ENCODE measurements at regions not wholly inside any gene's neighbourhood (a gene's known extent, or its start where the extent isn't known, plus 50 kb on each side); places are given as distances from the start of the nearest gene placed in this dataset.

DNA sequence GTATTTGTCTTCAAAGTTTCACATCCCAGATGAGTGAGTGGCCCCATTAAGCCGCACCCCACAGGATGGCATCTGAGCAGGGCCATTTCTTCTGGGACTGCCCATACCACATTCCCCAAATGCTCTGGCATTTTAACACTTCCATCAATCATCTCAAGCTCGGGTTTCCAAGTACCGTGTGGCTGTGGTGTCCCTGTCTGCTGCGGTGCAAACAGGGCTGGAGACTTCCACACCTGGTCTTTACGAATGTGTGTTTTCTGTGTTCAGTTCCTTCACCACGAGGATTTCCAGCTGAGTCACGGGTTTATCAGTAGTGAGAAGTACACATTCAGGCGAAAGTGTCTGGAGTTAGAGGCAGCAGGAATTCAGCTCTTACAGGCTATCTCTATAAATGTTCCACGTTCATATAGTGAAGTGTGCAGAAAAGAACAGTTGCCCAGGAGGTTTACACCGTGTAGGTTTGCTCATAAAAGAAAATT is 195.2 kb downstream of the RHOU start:
- DNase-seq (ENCODE audit: low spot score in 2 of 2) (no peak), ATAC-seq (replicated peaks; ENCODE audit: extremely low read depth, poor library complexity, severe bottlenecking) (no peak)
- Mint-ChIP-seq H3K27me3 (no peaks in the 10 kb centered on the region), H3K9me3 (no peaks in the 10 kb centered on the region), H3K4me1 (no peaks in the 10 kb centered on the region), H3K4me3 (no peak overlapping the region), H3K27ac (ENCODE audit: low read depth) (no peak overlapping the region), H3K36me3 (ENCODE audit: insufficient read depth) (peaks cover 2% of the 10 kb centered on the region)

DNA sequence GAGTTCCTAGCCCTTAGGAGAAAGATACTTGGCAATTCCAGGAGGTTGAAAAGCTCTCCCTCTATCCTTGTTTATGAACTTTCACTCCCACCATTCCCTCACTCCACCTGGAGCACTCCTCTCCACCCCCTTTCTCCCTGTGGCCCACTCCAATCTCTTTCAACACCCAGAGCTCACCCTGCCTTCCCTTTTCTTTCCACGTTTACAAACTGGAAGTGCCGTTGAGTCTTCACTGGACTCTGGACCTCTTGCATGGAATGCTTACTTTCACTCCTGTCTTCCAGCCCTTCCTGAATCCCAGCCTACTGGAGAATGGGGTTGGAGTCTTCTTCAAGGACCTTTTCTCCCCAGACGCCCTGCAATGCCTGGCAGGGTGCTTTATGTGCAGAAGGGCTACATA is 198.5 kb downstream of the RHOU start:
- H3K27ac Mint-ChIP-seq (ENCODE audit: low read depth) = no peak overlapping the region
- H3K4me1 Mint-ChIP-seq = peaks cover 8% of the 10 kb centered on the region
- ATAC-seq (replicated peaks; ENCODE audit: extremely low read depth, poor library complexity, severe bottlenecking) = no peak
- H3K9me3 Mint-ChIP-seq = no peaks in the 10 kb centered on the region
- DNase-seq (ENCODE audit: low spot score in 2 of 2) = no peak
- H3K4me3 Mint-ChIP-seq = no peak overlapping the region
- H3K27me3 Mint-ChIP-seq = no peaks in the 10 kb centered on the region
- no peaks in the 10 kb centered on the region for H3K36me3 Mint-ChIP-seq (ENCODE audit: insufficient read depth)

DNA sequence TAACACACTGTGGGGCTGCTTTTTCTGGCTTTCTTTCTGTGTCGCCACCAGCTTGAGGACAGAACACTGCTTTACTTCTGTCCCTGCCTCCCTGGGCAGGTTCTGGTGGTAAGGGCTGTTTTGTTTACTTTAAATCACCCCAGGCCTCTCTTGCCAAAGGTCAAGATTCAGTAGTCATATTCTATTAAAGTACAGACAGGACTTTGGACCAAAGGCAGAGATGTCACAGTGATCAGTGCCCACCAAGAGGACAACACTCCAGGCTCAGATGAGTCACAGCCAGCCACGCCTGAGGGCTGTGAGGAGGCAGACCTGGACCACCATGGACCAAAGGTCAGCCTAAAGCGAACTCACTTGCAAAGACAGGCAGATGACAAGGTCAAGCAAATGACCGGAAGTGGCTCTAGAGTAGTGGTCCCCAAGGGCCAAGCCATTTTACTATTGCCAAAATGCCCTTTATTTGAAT is 200.0 kb downstream of the RHOU start:
- no peak for DNase-seq (ENCODE audit: low spot score in 2 of 2)
- no peaks in the 10 kb centered on the region for H3K27me3 Mint-ChIP-seq
- no peak overlapping the region for H3K27ac Mint-ChIP-seq (ENCODE audit: low read depth)
- ATAC-seq (replicated peaks; ENCODE audit: extremely low read depth, poor library complexity, severe bottlenecking) = no peak
- H3K36me3 Mint-ChIP-seq (ENCODE audit: insufficient read depth) = no peaks in the 10 kb centered on the region
- H3K9me3 Mint-ChIP-seq = no peaks in the 10 kb centered on the region
- H3K4me1 Mint-ChIP-seq = peaks cover 8% of the 10 kb centered on the region
- H3K4me3 Mint-ChIP-seq = no peak overlapping the region

DNA sequence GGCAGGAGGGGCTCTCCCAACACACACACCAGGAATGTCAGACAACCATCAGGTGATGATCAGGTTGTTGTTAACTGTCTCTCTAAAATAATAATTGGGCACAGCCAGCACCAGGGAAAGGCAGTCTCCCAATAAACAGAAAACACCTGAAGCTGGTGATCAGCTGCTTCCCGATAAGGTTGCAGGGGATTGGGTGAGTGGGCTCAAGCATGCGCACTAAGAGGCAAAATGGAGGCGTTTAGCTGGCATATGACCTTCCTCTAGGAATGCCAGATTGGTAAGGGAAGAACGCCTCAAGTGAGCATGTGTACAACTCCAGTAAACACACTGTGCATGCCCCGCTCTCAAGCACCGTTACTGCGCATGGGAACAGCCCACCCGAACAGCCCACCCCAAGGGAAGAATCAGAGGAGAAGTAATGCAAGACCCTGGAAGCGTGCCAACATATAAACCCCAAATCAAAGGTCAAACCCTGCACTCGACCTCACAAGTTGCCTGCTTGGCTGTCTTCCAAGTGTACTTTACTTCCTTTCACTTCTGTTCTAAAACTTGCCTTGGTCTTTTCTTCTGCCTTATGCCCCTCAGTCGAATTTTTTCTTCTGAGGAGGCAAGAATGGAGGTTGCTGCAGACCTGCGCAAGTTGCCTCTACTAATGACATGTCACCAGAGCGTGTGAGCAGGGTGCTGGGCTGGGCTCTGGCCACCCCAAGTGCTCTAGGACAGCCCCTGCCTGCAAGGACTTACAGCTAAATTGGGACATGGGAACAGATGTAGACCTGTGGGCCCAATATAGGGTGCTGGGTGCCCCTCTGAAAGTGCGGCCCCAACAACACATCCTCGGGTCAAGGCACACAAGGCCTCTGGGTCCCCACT is 200.8 kb downstream of the RHOU start:
- no peak overlapping the region for H3K4me3 Mint-ChIP-seq
- no peaks in the 10 kb centered on the region for H3K36me3 Mint-ChIP-seq (ENCODE audit: insufficient read depth)
- no peaks in the 10 kb centered on the region for H3K9me3 Mint-ChIP-seq
- DNase-seq (ENCODE audit: low spot score in 2 of 2) = no peak
- no peak for ATAC-seq (replicated peaks; ENCODE audit: extremely low read depth, poor library complexity, severe bottlenecking)
- H3K27me3 Mint-ChIP-seq = no peaks in the 10 kb centered on the region
- H3K27ac Mint-ChIP-seq (ENCODE audit: low read depth) = no peak overlapping the region
- H3K4me1 Mint-ChIP-seq = peaks cover 8% of the 10 kb centered on the region

DNA sequence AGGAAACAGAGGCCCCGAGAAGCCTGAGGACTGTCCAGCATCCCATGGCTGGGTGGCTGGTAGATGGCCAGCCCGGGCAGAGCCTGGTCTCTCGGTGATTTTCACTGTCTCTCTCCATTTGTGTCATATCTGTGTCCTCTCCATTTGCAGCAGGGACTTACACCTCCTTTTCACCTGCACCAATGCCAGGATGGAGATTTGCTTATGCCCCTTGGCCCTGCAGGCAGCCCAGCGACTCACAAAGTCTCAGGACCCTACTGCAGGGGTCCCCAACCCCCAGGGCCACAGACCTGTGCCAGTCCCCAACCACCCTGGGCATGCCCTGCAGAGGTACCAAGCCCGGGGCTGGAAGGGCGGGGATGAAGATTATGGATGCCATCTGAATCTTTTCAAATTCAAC is 201.6 kb downstream of the RHOU start:
- H3K36me3 Mint-ChIP-seq (ENCODE audit: insufficient read depth) = no peaks in the 10 kb centered on the region
- H3K4me3 Mint-ChIP-seq = no peak overlapping the region
- no peak overlapping the region for H3K27ac Mint-ChIP-seq (ENCODE audit: low read depth)
- H3K27me3 Mint-ChIP-seq = no peaks in the 10 kb centered on the region
- ATAC-seq (replicated peaks; ENCODE audit: extremely low read depth, poor library complexity, severe bottlenecking) (no peak), DNase-seq (ENCODE audit: low spot score in 2 of 2) (no peak)
- no peaks in the 10 kb centered on the region for H3K9me3 Mint-ChIP-seq
- peaks cover 8% of the 10 kb centered on the region for H3K4me1 Mint-ChIP-seq

DNA sequence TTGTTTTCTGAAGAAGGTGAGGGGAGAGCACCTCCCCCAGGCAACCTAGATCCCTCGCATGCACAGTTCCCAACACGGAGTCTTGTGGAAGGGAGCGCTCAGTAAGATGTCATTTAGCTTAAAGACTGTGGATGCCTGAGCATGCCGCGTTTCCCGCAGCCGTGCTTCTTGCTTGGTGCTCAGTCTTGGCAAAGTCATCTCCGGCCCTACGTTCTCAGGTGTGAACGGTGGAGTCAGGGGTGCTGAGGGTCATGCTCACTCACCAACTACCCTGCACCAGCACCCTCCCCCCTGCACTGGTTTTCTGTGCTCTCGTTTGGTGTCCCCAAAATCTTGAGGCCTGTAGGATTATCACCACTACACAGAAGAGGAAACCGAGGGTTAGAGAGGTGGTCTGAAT is 202.1 kb downstream of the RHOU start:
- DNase-seq (ENCODE audit: low spot score in 2 of 2) (no peak), ATAC-seq (replicated peaks; ENCODE audit: extremely low read depth, poor library complexity, severe bottlenecking) (no peak)
- no peak overlapping the region for H3K27ac Mint-ChIP-seq (ENCODE audit: low read depth)
- H3K9me3 Mint-ChIP-seq = no peaks in the 10 kb centered on the region
- peaks cover 8% of the 10 kb centered on the region for H3K4me1 Mint-ChIP-seq
- no peaks in the 10 kb centered on the region for H3K36me3 Mint-ChIP-seq (ENCODE audit: insufficient read depth)
- no peak overlapping the region for H3K4me3 Mint-ChIP-seq
- H3K27me3 Mint-ChIP-seq = no peaks in the 10 kb centered on the region

DNA sequence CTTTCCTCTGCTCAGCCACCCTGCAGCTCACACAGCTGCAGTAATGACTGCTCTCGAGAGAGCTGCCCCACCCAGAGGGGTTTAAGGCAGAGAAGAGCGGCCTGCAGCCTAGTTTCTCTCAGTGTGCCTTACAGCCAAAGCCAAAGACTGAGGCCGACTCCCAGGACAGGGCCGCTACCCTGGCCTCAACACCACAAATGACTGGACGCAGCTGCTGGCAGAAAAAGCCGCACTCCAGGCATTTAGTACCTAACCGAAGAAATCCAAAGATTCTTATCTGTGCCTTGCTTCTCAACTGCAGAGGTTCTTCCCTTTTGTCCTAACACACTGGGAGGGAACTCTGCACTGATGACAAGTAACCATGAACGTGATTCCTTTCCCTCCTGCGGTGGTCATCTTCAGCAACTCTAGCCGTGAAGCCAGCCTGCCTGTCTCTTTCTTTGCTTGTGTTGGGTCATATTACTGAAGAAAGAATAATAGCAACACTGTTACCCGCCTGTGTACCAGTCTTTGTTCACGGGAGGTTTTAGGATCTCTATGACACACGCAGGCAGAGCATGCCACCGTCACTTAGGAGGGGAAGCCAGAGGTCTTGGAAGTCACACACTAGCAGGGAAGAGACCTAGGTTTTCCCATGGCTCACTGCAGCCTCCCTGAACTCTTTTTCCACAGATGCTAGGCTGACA is 202.7 kb downstream of the RHOU start:
- H3K4me1 Mint-ChIP-seq = peaks cover 8% of the 10 kb centered on the region
- no peaks in the 10 kb centered on the region for H3K9me3 Mint-ChIP-seq
- no peak for ATAC-seq (replicated peaks; ENCODE audit: extremely low read depth, poor library complexity, severe bottlenecking)
- H3K27ac Mint-ChIP-seq (ENCODE audit: low read depth) = no peak overlapping the region
- no peaks in the 10 kb centered on the region for H3K36me3 Mint-ChIP-seq (ENCODE audit: insufficient read depth)
- no peaks in the 10 kb centered on the region for H3K27me3 Mint-ChIP-seq
- H3K4me3 Mint-ChIP-seq = peak overlapping the region; percentile 26
- no peak for DNase-seq (ENCODE audit: low spot score in 2 of 2)

DNA sequence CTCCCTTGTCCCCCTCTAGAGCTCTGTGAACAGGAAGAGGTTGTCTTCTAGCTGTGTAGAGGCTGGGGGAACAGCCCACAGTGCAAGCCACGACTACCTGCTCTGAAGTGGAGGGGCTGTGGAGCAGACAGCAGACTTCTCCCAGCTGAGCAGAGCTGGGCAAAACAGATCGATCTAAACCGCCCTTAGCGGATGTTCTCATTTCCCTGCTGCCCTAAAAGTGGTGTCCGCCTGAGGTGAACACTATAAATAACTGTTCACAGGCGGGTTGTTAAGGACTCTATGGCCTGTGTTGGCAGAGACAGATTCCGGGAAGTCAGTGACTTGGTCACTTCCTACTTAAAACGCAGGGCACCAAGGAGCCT is 203.2 kb downstream of the RHOU start:
- ATAC-seq (replicated peaks; ENCODE audit: extremely low read depth, poor library complexity, severe bottlenecking) = no peak
- peak overlapping the region; percentile 26 for H3K4me3 Mint-ChIP-seq

DNA sequence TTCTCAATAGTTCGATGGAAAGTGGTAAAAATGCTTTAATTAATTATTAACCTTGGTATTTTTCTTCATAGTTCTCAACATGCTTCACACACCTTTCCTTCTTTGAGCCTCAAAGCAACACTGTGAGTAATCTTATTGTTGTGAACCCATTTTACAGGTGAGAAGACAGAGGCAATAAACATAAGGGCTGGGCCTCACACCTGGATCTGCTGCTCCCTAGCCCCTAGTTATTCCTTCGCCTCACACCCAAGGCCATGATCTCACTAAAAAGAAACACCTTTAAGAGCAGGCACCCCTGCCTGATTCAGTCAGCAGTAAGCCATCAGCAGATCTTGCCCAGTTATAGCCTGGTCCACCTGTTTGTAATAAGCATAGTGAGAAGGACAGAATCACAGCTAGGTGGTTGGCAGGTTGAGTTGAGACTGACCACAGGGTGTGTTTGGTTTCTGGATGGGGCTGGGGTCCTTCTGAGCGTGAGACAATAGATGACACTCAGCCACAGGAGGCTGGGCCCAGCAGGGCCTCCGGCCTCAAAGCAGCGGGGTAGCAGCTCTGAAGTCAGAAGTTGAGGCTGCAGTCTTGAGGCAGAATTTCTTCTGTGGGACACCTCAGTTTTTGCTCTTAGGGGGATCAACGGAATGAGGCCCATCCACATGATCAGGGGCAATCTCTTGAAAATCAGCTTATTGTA is 203.9 kb downstream of the RHOU start:
- H3K27ac Mint-ChIP-seq (ENCODE audit: low read depth) = no peak overlapping the region
- H3K36me3 Mint-ChIP-seq (ENCODE audit: insufficient read depth) = no peaks in the 10 kb centered on the region
- ATAC-seq (replicated peaks; ENCODE audit: extremely low read depth, poor library complexity, severe bottlenecking) = no peak
- no peak for DNase-seq (ENCODE audit: low spot score in 2 of 2)
- H3K9me3 Mint-ChIP-seq = no peaks in the 10 kb centered on the region
- H3K27me3 Mint-ChIP-seq = no peaks in the 10 kb centered on the region
- no peak overlapping the region for H3K4me3 Mint-ChIP-seq
- peaks cover 8% of the 10 kb centered on the region for H3K4me1 Mint-ChIP-seq

More for the DNA sequence above, 203.2 kb downstream of the RHOU start:
- H3K27me3 Mint-ChIP-seq = no peaks in the 10 kb centered on the region
- no peaks in the 10 kb centered on the region for H3K36me3 Mint-ChIP-seq (ENCODE audit: insufficient read depth)
- no peak overlapping the region for H3K27ac Mint-ChIP-seq (ENCODE audit: low read depth)
- H3K4me1 Mint-ChIP-seq = peaks cover 8% of the 10 kb centered on the region
- no peaks in the 10 kb centered on the region for H3K9me3 Mint-ChIP-seq
- no peak for DNase-seq (ENCODE audit: low spot score in 2 of 2)

DNA sequence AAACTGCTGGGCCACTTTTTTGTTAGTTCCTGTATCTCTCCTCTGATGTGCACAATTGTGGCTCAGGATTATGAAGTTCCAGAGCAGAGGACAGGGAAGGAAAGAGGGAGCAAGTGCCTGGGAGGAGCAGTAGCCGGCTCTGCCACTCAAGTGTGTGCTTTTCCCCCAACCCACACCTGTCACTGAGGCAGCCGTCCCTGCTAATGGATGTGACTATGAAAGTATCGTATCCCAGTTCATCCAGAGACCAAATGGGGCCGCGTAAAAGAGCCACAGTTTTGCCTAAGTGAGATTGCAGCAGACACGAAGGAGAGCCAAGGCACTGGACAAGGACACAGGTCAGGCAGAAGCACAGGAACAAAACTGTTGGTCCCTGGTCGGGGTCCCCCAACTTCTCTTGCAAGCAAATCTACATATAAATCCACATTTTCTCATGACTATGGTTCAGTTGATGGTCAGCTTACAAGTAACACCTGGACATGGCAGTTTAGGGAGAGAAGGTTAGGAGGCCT is 204.7 kb downstream of the RHOU start:
- ATAC-seq (replicated peaks; ENCODE audit: extremely low read depth, poor library complexity, severe bottlenecking) (no peak), DNase-seq (ENCODE audit: low spot score in 2 of 2) (no peak)
- no peaks in the 10 kb centered on the region for H3K36me3 Mint-ChIP-seq (ENCODE audit: insufficient read depth)
- H3K9me3 Mint-ChIP-seq = no peaks in the 10 kb centered on the region
- H3K27me3 Mint-ChIP-seq = no peaks in the 10 kb centered on the region
- no peak overlapping the region for H3K27ac Mint-ChIP-seq (ENCODE audit: low read depth)
- peaks cover 8% of the 10 kb centered on the region for H3K4me1 Mint-ChIP-seq
- H3K4me3 Mint-ChIP-seq = no peak overlapping the region

DNA sequence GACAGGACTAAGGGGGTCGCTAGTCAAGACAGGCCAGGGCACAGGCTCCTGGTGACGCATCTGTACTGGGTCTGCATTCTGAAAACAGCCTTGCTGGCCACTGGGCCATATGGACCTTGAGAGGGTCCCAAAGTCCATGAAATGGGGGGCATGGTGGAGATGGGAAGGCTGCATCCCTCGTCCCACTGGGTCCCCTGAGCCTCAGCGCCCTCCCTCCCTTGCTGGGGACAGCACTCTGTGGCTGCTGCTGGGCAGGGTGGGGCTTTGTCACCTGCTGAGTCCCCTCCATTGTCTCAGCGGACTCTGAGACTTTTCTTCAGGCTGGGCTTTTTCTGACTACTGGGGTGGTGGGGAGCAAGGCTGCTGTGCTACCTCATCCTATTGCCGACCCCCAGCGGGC is 205.2 kb downstream of the RHOU start:
- H3K27me3 Mint-ChIP-seq = no peaks in the 10 kb centered on the region
- H3K27ac Mint-ChIP-seq (ENCODE audit: low read depth) = no peak overlapping the region
- H3K4me3 Mint-ChIP-seq = no peak overlapping the region
- no peaks in the 10 kb centered on the region for H3K36me3 Mint-ChIP-seq (ENCODE audit: insufficient read depth)
- H3K4me1 Mint-ChIP-seq = peaks cover 8% of the 10 kb centered on the region
- no peaks in the 10 kb centered on the region for H3K9me3 Mint-ChIP-seq
- no peak for ATAC-seq (replicated peaks; ENCODE audit: extremely low read depth, poor library complexity, severe bottlenecking)
- no peak for DNase-seq (ENCODE audit: low spot score in 2 of 2)

DNA sequence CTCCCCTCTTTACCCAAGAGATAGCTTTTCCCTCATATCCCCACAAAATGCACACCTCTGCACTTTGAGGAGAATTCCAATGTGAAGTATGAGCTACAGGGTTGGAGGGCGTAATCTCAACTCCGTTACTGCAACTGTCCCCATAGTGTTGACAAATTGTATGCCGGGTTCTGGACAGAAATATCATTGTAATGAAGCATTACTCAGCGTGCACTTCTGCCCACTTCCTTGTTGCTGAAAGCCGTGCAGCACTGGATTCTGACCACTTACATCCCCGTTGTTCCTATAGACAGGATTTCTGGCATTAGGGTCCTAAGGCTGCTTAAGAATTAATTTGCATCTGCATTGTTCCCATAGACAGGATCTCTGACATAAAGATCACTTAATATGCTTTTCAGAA is 205.6 kb downstream of the RHOU start:
- Mint-ChIP-seq H3K9me3 (no peaks in the 10 kb centered on the region), H3K27ac (ENCODE audit: low read depth) (no peak overlapping the region), H3K36me3 (ENCODE audit: insufficient read depth) (no peaks in the 10 kb centered on the region), H3K27me3 (no peaks in the 10 kb centered on the region), H3K4me3 (no peak overlapping the region), H3K4me1 (peaks cover 6% of the 10 kb centered on the region)
- ATAC-seq (replicated peaks; ENCODE audit: extremely low read depth, poor library complexity, severe bottlenecking) = no peak
- DNase-seq (ENCODE audit: low spot score in 2 of 2) = no peak

Data from central memory CD8-positive, alpha-beta T cell (primary cell).